Left colon (tissue), 2 donors: ENCODE measurements at regions not wholly inside any gene's neighbourhood (a gene's known extent, or its start where the extent isn't known, plus 50 kb on each side); places are given as distances from the start of the nearest gene placed in this dataset.
A peak's percentile ranks its signal among the peaks of the same experiment; 100 is the strongest.
"Not testable (repeated sequence)": the region's sequence is repeated elsewhere in the genome, so short reads cannot be mapped to it uniquely, and the experiment has no call there.

Experiments used
- ATAC-seq: fragments of 200-7000 bp; cut with Tn5 transposase; one replicate; pipeline ENCODE4 v1.9.1; 2020; ENCODE audit warnings: mild to moderate bottlenecking, moderate library complexity
- DNase-seq, 2 donors: peaks; one replicate each; pipeline ENCODE4 v3.0.0-alpha.2; 2020
- intact Hi-C, 2 donors: fragments of 100-400 bp; cut with DNase I in 1 of 2; cut with micrococcal nuclease in 1 of 2; formaldehyde crosslinking; loops; one replicate each; pipeline versions ENCODE4 v1.11.2 to v1.14.0; 2022; cut with DNase I, micrococcal nuclease
- donor health status: DM: no; HTN: no; CAD: no.
- donor health status: DM: yes; HTN: yes; CAD: no.

GRCh38 chr14:37778135-37778943, 182.9 kb downstream of the TTC6 start:
- ATAC-seq (no peak), DNase-seq (no peak)
- intact Hi-C loops, result no loop called here

- intact Hi-C loops, result no loop called here
- ATAC-seq (no peak), DNase-seq (no peak)
These were observed 184.1 kb downstream of the TTC6 start for GRCh38 chr14:37779480-37779879.

- intact Hi-C loops, ATAC-seq, DNase-seq: not testable (repeated sequence)
These were observed 185.3 kb downstream of the TTC6 start for GRCh38 chr14:37780731-37781130.

DNA sequence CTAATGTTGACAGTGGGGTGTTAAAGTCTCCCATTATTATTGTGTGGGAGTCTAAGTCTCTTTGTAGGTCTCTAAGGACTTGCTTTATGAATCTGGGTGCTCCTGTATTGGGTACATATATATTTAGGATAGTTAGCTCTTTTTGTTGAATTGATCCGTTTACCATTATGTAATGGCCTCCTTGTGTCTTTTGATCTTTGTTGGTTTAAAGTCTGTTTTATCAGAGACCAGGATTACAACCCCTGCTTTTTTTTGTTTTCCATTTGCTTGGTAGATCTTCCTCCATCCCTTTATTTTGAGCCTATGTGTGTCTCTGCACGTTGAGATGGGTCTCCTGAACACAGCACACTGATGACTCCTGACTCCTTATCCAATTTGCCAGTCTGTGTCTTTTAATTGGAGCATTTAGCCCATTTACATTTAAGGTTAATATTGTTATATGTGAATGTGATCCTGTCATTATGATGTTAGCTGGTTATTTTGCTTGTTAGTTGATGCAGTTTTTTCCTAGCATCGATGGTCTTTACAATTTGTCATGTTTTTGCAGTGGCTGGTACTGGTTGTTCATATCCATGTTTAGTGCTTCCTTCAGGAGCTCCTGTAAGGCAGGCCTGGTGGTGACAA, 188.9 kb downstream of the TTC6 start:
- ATAC-seq, DNase-seq, intact Hi-C loops: not testable (repeated sequence)

DNA sequence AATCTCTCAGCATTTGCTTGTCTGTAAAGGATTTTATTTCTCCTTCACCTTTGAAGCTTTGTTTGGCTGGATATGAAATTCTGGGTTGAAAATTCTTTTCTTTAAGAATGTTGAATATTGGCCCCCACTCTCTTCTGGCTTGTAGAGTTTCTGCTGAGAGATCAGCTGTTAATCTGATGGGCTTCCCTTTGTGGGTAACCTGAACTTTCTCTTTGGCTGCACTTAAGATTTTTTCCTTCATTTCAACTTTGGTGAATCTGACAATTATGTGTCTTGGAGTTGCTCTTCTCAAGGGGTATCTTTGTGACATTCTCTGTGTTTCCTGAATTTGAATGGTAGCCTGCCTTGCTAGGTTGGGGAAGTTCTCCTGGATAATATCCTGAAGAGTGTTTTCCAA, 189.4 kb downstream of the TTC6 start:
- ATAC-seq, intact Hi-C loops, DNase-seq: not testable (repeated sequence)

- ATAC-seq, DNase-seq, intact Hi-C loops: not testable (repeated sequence)
These were observed 189.9 kb downstream of the TTC6 start for GRCh38 chr14:37785298-37785697.

- ATAC-seq, DNase-seq, intact Hi-C loops: not testable (repeated sequence)
These were observed 190.7 kb downstream of the TTC6 start for GRCh38 chr14:37786114-37786625.

- DNase-seq (no peak), ATAC-seq (no peak)
- intact Hi-C loops, result no loop called here
These were observed 192.6 kb downstream of the TTC6 start for GRCh38 chr14:37787879-37788494.

GRCh38 chr14:37791384-37792036, 196.1 kb downstream of the TTC6 start:
- ATAC-seq (peak; percentile 56), DNase-seq (no peak)
- intact Hi-C loops, result no loop called here

GRCh38 chr14:37792124-37792523, 196.7 kb downstream of the TTC6 start:
- intact Hi-C loops, result no loop called here
- no peak for DNase-seq
- no peak for ATAC-seq

DNA sequence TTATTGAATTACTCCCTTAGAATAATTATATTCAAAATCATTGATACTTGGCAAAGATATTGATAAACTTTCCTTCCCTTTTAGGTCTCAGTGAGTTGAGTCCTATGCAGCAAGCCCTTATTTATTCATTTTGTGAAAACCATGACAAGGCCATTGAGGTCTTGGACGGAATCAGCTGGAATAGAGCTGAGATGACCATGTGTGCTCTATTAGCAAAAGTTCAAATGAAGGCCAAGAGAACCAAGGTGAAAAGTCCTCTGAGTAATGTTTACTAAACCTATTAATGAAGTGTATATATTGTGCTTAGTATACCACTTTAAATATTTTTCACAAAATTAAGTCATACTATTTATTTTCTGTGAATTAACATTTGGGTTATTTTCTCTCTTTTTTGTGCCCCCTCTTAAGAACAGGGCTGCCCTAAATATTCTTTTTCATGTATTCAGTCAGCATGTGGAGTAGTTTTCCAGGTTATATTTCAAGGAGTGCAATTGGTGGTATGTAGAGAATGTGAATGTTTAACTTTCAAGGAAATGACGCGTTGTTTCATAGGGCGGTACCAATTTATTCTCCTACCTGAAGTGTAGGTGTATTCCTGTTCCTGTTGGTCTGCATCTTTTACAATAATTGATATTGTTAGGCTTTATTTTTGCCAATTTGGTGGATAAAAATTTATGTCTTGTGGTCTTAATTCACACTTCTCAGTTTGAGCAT, 201.4 kb downstream of the TTC6 start:
- DNase-seq, result no peak
- peak; percentile 41 for ATAC-seq
- intact Hi-C loops, result no loop called here

- ATAC-seq (no peak), DNase-seq (no peak)
- intact Hi-C loops, result no loop called here
These were observed 202.2 kb downstream of the TTC6 start for GRCh38 chr14:37797675-37798074.

- DNase-seq (no peak), ATAC-seq (no peak)
- intact Hi-C loops, result no loop called here
These were observed 212.3 kb downstream of the TTC6 start for GRCh38 chr14:37807722-37808121.

DNA sequence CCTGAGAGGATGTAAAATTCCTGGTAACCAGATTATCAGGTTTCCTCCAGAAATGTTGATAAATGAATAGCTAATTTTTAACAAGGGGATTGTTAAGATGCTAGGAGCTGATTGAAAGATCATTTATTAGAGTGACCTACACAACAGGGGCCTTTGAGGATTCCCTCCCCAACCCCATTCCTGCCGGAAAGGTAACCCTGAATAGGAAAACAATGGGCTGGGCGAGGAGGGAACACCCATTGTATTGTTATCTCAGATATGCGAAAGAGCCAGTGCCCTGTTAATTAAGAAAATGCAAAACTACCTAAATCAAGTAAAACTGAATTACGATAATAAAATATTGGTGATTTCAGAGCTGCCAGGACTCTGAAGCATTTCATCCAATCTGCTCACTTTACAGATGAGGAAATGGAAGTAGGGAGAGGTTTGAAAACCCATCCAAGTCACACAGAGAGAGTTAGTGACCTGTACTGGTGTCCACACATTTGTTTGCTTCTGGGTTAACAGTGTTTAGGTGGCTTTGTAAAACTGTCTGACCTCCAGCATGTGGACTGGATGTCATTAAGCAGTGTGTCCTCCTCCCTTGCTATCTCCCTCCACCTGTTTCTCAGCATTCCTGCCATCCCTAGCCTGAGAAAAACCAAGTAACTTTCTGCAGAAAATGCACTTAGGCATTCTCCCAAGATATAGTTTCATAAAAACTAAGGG, 214.8 kb downstream of the TTC6 start:
- ATAC-seq (no peak), DNase-seq (no peak)
- intact Hi-C loops, result no loop called here

DNA sequence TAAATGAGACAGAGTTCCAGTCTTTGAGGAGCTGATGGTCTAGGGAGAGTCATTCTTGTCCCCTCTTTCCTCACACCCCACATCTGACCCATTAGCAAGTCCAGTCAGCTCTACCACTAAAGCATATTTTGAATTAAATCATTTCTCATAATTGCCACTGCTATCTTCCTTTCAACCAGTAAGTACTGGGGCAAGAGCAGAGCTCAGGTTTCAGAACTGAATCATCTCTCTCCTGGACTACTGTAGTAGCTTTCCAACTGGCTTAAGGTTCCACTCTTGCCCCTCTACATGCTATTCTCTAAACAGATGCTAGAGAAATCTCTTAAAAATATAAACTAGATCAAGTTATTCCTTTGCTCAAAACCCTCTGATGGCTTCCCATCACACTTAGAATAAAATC, 218.3 kb downstream of the TTC6 start:
- intact Hi-C loops, result no loop called here
- DNase-seq, result no peak

GRCh38 chr14:37816135-37816534, 220.7 kb downstream of the TTC6 start:
- intact Hi-C loops, result no loop called here
- ATAC-seq, result no peak

More for the DNA sequence above, 218.3 kb downstream of the TTC6 start:
- no peak for ATAC-seq

DNA sequence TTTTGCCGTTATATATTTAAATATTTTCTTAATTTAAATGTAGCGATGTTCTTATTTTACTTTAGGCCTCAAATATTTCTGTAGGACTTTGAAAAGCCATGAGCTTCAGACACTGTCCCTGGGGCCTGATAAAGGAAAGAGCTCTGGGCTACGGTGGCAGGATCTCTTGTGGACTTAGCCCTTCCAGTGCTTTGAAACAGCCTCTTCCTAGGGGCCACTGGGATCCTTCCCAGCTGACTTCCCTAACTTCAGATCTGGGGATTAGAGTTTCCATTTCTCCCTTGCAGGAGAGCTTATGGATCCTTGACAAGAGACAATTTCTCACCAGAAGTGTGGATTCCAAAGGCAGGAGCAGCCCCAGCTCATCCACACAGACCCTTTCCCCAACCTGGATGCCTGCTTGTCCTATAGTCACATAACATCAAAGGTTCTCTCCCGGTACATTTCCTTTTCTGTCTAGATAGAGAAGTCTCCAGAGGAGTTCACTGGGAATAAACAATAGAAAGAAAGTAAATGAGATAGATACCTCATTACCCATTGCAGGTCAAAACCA, 221.4 kb downstream of the TTC6 start:
- no peak for DNase-seq
- ATAC-seq, result no peak
- intact Hi-C loops, result no loop called here

More at GRCh38 chr14:37816135-37816534, 220.7 kb downstream of the TTC6 start:
- DNase-seq, result no peak
